ENCODE measurements at regions not wholly inside any gene's neighbourhood (a gene's known extent, or its start where the extent isn't known, plus 50 kb on each side); places are given as distances from the start of the nearest gene placed in this dataset.

DNA sequence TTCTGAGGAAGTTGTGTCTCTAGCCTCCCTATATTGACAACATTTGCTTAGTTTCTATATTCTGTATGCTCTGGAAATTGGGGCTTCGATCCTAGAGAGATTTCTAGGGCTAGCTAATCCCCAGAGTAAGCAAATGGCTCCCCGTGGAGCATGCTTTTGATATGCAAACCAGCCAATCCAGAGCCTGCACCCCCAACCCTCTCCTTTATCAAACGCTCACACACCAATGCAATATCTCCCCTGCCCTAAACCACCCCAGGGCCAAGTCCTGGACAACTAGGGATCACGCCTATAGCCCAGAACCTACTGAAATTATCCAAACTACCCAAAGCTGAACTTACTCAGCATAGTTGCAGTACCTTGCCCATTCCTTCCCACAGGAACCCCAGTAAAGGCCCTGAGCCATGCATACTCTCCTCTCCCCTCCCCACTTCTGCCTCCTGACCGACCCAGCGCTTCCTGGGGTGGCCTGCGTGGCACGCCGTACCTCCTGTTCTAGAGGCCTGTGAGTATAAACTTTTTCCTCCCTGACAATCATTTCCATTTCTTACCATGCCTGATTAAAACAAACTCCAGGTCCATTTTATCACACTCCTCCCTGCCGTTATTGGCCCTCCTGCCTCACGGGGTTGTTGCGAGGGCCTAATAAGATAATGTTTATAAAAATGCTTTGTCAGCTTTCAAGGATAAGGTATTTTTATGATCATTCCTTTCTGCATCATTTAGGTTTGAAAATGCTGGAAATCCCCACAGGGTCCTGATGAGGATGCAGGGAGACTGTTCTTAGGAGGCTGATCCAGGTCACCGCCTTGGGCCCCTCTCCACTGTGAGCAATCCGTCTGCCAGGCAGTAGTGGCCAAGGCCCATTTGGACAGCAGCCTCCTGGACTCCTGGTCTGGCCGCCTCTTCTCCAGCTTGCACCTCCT lies 102.7 kb downstream of the TENT5C start:
- TF ChIP-seq CTCF (IDR thresholded peaks at IDR 0.05) (no peak), POLR2AphosphoS5 (IDR thresholded peaks at IDR 0.05) (no peak)

All from suprapubic skin (tissue), 3 donors.